Trophoblast cell (in vitro differentiated cells and primary cell): ENCODE measurements at regions not wholly inside any gene's neighbourhood (a gene's known extent, or its start where the extent isn't known, plus 50 kb on each side); places are given as distances from the start of the nearest gene placed in this dataset.
"Not testable (repeated sequence)": the region's sequence is repeated elsewhere in the genome, so short reads cannot be mapped to it uniquely, and the experiment has no call there.

Experiments used
- DNase-seq, 2 donors: peaks; one replicate each; pipeline ENCODE4 v3.0.0-alpha.2; 2016
- H2AFZ ChIP-seq: 2 replicates; pipeline ENCODE4 v1.6.1; 2013; ENCODE audit warnings: low read length, moderate library complexity, mild to moderate bottlenecking; ENCODE audit not compliant: insufficient read depth, poor library complexity
- H2AK5ac ChIP-seq: 2 replicates; pipeline ENCODE4 v1.6.1; 2013; ENCODE audit warnings: mild to moderate bottlenecking, low read length
- H2BK120ac ChIP-seq: 2 replicates; pipeline ENCODE4 v1.6.1; 2013; ENCODE audit warnings: low read length, mild to moderate bottlenecking, moderate library complexity; ENCODE audit not compliant: insufficient read depth, poor library complexity
- H2BK12ac ChIP-seq: 2 replicates; pipeline ENCODE4 v1.6.1; 2013; ENCODE audit warnings: mild to moderate bottlenecking, low read length, moderate library complexity
- H2BK5ac ChIP-seq: 2 replicates; pipeline ENCODE4 v1.6.1; 2013; ENCODE audit warnings: low read length, low read depth, moderate library complexity, mild to moderate bottlenecking; ENCODE audit not compliant: poor library complexity
- H3K14ac ChIP-seq: 2 replicates; pipeline ENCODE4 v1.6.1; 2013; ENCODE audit warnings: mild to moderate bottlenecking, low read length
- H3K18ac ChIP-seq: 2 replicates; pipeline ENCODE4 v1.6.1; 2013; ENCODE audit warnings: mild to moderate bottlenecking, low read length
- H3K23ac ChIP-seq: 2 replicates; pipeline ENCODE4 v1.6.1; 2013; ENCODE audit warnings: low read length
- H3K27ac ChIP-seq: 2 replicates; pipeline ENCODE4 v1.5.1; 2013; ENCODE audit warnings: low read depth, mild to moderate bottlenecking, inconsistent platforms, low read length, moderate library complexity
- H3K27me3 ChIP-seq: 2 replicates; pipeline ENCODE4 v1.6.1; 2013; ENCODE audit warnings: inconsistent platforms, mild to moderate bottlenecking, low read length, moderate library complexity; ENCODE audit not compliant: insufficient read depth
- H3K36me3 ChIP-seq, 2 experiments: 1 replicate in 1 of 2; 2 replicates in 1 of 2; pipeline ENCODE4 v1.6.1; 2013; ENCODE audit warnings: low read length in 2 of 2, mild to moderate bottlenecking in 2 of 2, moderate library complexity in 1 of 2; ENCODE audit not compliant: insufficient read depth in 2 of 2, control insufficient read depth in 1 of 2
- H3K4ac ChIP-seq: 2 replicates; pipeline ENCODE4 v1.6.1; 2013; ENCODE audit warnings: low read depth, mild to moderate bottlenecking, low read length, moderate library complexity
- H3K4me1 ChIP-seq, 2 experiments: 1 replicate in 1 of 2; 2 replicates in 1 of 2; pipeline ENCODE4 v1.6.1; 2013; ENCODE audit warnings: low read length in 2 of 2, mild to moderate bottlenecking in 2 of 2, moderate library complexity in 1 of 2; ENCODE audit not compliant: insufficient read depth in 2 of 2, control insufficient read depth in 1 of 2
- H3K4me2 ChIP-seq: 2 replicates; pipeline ENCODE4 v1.6.1; 2013; ENCODE audit warnings: inconsistent platforms, mild to moderate bottlenecking, low read length, moderate library complexity
- H3K4me3 ChIP-seq: 2 replicates; pipeline ENCODE4 v1.5.1; 2013; ENCODE audit warnings: mild to moderate bottlenecking, low read depth, low read length, inconsistent platforms
- H3K79me1 ChIP-seq: one replicate; pipeline ENCODE4 v1.6.1; 2013; ENCODE audit warnings: low read length
- H3K79me2 ChIP-seq: 2 replicates; pipeline ENCODE4 v1.6.1; 2013; ENCODE audit warnings: low read length, mild to moderate bottlenecking; ENCODE audit not compliant: control insufficient read depth, insufficient read depth, poor library complexity
- H3K9ac ChIP-seq: 2 replicates; pipeline ENCODE4 v1.6.1; 2013; ENCODE audit warnings: mild to moderate bottlenecking, low read length
- H3K9me3 ChIP-seq: 2 replicates; pipeline ENCODE4 v1.6.1; 2013; ENCODE audit warnings: low read depth, mild to moderate bottlenecking, control low read depth, inconsistent platforms, low read length; ENCODE audit not compliant: insufficient read depth
- H4K12ac ChIP-seq: 2 replicates; pipeline ENCODE4 v1.6.1; 2013; ENCODE audit warnings: low read depth, mild to moderate bottlenecking, low read length, moderate library complexity
- H4K8ac ChIP-seq: 2 replicates; pipeline ENCODE4 v1.6.1; 2013; ENCODE audit warnings: low read depth, mild to moderate bottlenecking, low read length, moderate library complexity
- H4K91ac ChIP-seq: one replicate; pipeline ENCODE4 v1.6.1; 2013; ENCODE audit warnings: low read depth, mild to moderate bottlenecking, low read length, moderate library complexity
- WGBS: extraction: QIAGEN DNeasy Blood & Tissue Kit; methylation state at CpG from one replicate; pipeline ENCODE4 v1.1.7; 2013; ENCODE audit warnings: missing lambda C conversion rate; ENCODE audit not compliant: insufficient read length, insufficient coverage; ENCODE audit errors: extremely low coverage; 5-methylcytosine and 5-hydroxymethylcytosine counted together

DNA sequence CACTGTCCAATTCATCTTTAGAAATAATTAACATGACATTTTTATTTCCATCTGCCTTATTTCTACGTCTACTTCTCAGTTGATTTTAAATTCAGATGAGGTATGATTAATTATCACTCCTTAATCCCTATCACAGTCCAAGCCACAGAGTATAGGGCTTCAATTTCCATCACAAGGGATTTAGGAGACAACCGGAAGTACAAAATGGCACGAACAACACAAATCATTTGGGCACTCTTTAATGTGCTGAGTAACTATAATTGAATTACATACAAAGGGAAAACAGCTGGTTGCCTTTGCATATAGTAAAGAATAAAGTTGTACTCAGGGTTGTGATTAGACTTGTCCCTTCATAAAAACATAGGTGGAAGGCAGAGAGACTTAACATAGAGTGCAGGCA is 290.4 kb upstream of the MAGEB16 start:
- peaks cover 0 to 2% of the 10 kb centered on the region in 2 experiments for H3K4me1 ChIP-seq
- H2BK12ac ChIP-seq, result no peak overlapping the region
- H2BK120ac ChIP-seq, result no peak overlapping the region
- no peak overlapping the region for H3K23ac ChIP-seq
- DNase-seq, result no peak
- no peak overlapping the region for H2AK5ac ChIP-seq
- H3K14ac ChIP-seq, result no peak overlapping the region
- no peaks in the 10 kb centered on the region for H3K27me3 ChIP-seq
- H2BK5ac ChIP-seq, result no peak overlapping the region
- H3K36me3 ChIP-seq, result no peaks in the 10 kb centered on the region
- WGBS, result no CpG with 5 or more reads among the region's 3 CpGs
- no peak overlapping the region for H2AFZ ChIP-seq
- H4K12ac ChIP-seq, result no peak overlapping the region
- no peak overlapping the region for H4K8ac ChIP-seq
- no peak overlapping the region for H3K4me3 ChIP-seq
- H3K18ac ChIP-seq, result no peak overlapping the region
- no peak overlapping the region for H3K9ac ChIP-seq
- no peak overlapping the region for H3K4ac ChIP-seq
- no peaks in the 10 kb centered on the region for H3K79me2 ChIP-seq
- H3K9me3 ChIP-seq, result no peaks in the 10 kb centered on the region
- H4K91ac ChIP-seq, result no peak overlapping the region
- no peak overlapping the region for H3K27ac ChIP-seq
- H3K79me1 ChIP-seq, result no peaks in the 10 kb centered on the region
- no peak overlapping the region for H3K4me2 ChIP-seq

GRCh38 chrX:35548003-35548402 is 250.1 kb upstream of the MAGEB16 start:
- not testable (repeated sequence) for H2AFZ ChIP-seq, H2BK5ac ChIP-seq, H4K12ac ChIP-seq, H3K4me3 ChIP-seq, H3K79me1 ChIP-seq, H3K14ac ChIP-seq, H3K4ac ChIP-seq, DNase-seq, H2BK12ac ChIP-seq, H3K4me1 ChIP-seq, H3K27ac ChIP-seq, H3K4me2 ChIP-seq, H3K79me2 ChIP-seq, H3K18ac ChIP-seq, H2AK5ac ChIP-seq, H4K8ac ChIP-seq, H3K23ac ChIP-seq, H2BK120ac ChIP-seq, H3K9ac ChIP-seq, H3K27me3 ChIP-seq, H3K36me3 ChIP-seq, H3K9me3 ChIP-seq, H4K91ac ChIP-seq
- WGBS, result no CpG with 5 or more reads among the region's 8 CpGs

DNA sequence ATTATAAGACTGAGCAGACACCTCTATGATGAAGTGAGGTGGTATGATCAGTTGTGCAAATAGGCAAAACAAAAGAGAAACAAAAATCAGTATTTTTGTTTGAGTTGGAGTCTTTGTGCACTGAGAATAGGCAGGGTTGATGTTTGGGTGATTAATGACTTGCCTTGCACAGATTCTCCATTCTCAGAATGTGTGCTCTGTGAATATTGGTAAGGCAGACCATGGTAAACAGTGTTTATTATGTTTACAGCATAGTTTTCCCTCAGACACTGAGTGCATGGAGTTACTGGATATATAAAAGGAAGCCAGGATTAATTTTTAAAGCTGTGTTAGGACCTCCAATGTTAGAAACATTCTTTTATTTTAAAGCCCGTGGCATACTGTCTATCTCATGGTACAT is 240.2 kb upstream of the MAGEB16 start:
- Histone ChIP-seq H3K14ac (no peak overlapping the region), H3K9me3 (no peaks in the 10 kb centered on the region), H4K91ac (no peak overlapping the region), H2BK5ac (no peak overlapping the region), H2AK5ac (no peak overlapping the region), H2BK12ac (no peak overlapping the region), H2AFZ (no peak overlapping the region), H3K18ac (no peak overlapping the region), H3K4ac (no peak overlapping the region), H3K4me2 (no peak overlapping the region), H3K79me1 (peaks cover 1% of the 10 kb centered on the region), H2BK120ac (no peak overlapping the region), H3K9ac (no peak overlapping the region), H3K23ac (no peak overlapping the region), H3K27me3 (no peaks in the 10 kb centered on the region), H4K12ac (no peak overlapping the region), H3K79me2 (no peaks in the 10 kb centered on the region), H4K8ac (no peak overlapping the region), H3K27ac (no peak overlapping the region), H3K4me3 (no peak overlapping the region), H3K36me3 (no peaks in the 10 kb centered on the region), H3K4me1 (peaks cover 4% of the 10 kb centered on the region in 2 experiments)
- WGBS, result no CpG with 5 or more reads among the region's 1 CpG
- DNase-seq, result no peak

GRCh38 chrX:35561985-35562384 is 236.2 kb upstream of the MAGEB16 start:
- no peak for DNase-seq
- H3K4me1 ChIP-seq, result peaks cover 4% of the 10 kb centered on the region in 2 experiments
- no peak overlapping the region for H2BK120ac ChIP-seq
- H3K4ac ChIP-seq, result no peak overlapping the region
- H2AK5ac ChIP-seq, result no peak overlapping the region
- H3K79me2 ChIP-seq, result no peaks in the 10 kb centered on the region
- H2BK5ac ChIP-seq, result no peak overlapping the region
- H3K23ac ChIP-seq, result no peak overlapping the region
- H3K27me3 ChIP-seq, result no peaks in the 10 kb centered on the region
- H3K4me2 ChIP-seq, result no peak overlapping the region
- H3K9ac ChIP-seq, result no peak overlapping the region
- peaks cover 1% of the 10 kb centered on the region for H3K79me1 ChIP-seq
- H3K9me3 ChIP-seq, result no peaks in the 10 kb centered on the region
- no peak overlapping the region for H2AFZ ChIP-seq
- H2BK12ac ChIP-seq, result no peak overlapping the region
- WGBS, result no CpG with 5 or more reads among the region's 1 CpG
- no peak overlapping the region for H4K12ac ChIP-seq
- H4K91ac ChIP-seq, result peak overlapping the region; percentile 4
- H3K36me3 ChIP-seq, result no peaks in the 10 kb centered on the region
- no peak overlapping the region for H3K14ac ChIP-seq
- no peak overlapping the region for H3K27ac ChIP-seq
- no peak overlapping the region for H3K4me3 ChIP-seq
- no peak overlapping the region for H4K8ac ChIP-seq
- no peak overlapping the region for H3K18ac ChIP-seq
